Neural cell (in vitro differentiated cells): ENCODE measurements at regions not wholly inside any gene's neighbourhood (a gene's known extent, or its start where the extent isn't known, plus 50 kb on each side); places are given as distances from the start of the nearest gene placed in this dataset.

Source experiments
- H2AFZ ChIP-seq: fragments of 200-600, 300-800 bp; sonication (generic), shearing (Covaris generic); 2 replicates; pipeline ENCODE4 v1.6.0; 2014; ENCODE audit warnings: low read depth, mild to moderate bottlenecking, antibody characterized with exemption, low read length, moderate library complexity
- H3F3A ChIP-seq: fragments of 200-600 bp; shearing (Covaris generic); 2 replicates; pipeline ENCODE4 v1.6.1; 2016; ENCODE audit warnings: mild to moderate bottlenecking, moderate library complexity, mixed read lengths, antibody characterized with exemption, low read length; ENCODE audit not compliant: insufficient read depth, poor library complexity, severe bottlenecking
- H3K27ac ChIP-seq: fragments of 200-600, 300-800 bp; sonication (generic), shearing (Covaris generic); 2 replicates; pipeline ENCODE4 v1.5.1; 2014; ENCODE audit warnings: mild to moderate bottlenecking, low read length, moderate library complexity
- H3K27me3 ChIP-seq: fragments of 300-800, 200-600 bp; sonication (generic), shearing (Covaris generic); 2 replicates; pipeline ENCODE4 v1.6.0; 2014; ENCODE audit warnings: mild to moderate bottlenecking, low read depth, low read length, moderate library complexity; ENCODE audit not compliant: insufficient read depth
- H3K36me3 ChIP-seq: fragments of 300-800, 200-600 bp; sonication (generic), shearing (Covaris generic); 2 replicates; pipeline ENCODE4 v1.5.1; 2014; ENCODE audit warnings: mild to moderate bottlenecking, antibody characterized with exemption, low read length, moderate library complexity; ENCODE audit not compliant: insufficient read depth
- H3K4me2 ChIP-seq: fragments of 300-800, 200-600 bp; sonication (generic), shearing (Covaris generic); 2 replicates; pipeline ENCODE4 v1.6.0; 2014; ENCODE audit warnings: mild to moderate bottlenecking, low read length
- H3K4me3 ChIP-seq: fragments of 300-800, 200-600 bp; sonication (generic), shearing (Covaris generic); 2 replicates; pipeline ENCODE4 v1.5.1; 2014; ENCODE audit warnings: mild to moderate bottlenecking, low read length, moderate library complexity
- H3K79me2 ChIP-seq: fragments of 200-600 bp; shearing (Covaris generic); replicated peaks from 2 replicates; pipeline ENCODE4 v1.6.0; 2014; ENCODE audit warnings: mild to moderate bottlenecking, low read length, moderate library complexity; ENCODE audit not compliant: insufficient read depth
- H3K9ac ChIP-seq: fragments of 300-800, 200-600 bp; sonication (generic), shearing (Covaris generic); 2 replicates; pipeline ENCODE4 v1.6.1; 2016; ENCODE audit warnings: mild to moderate bottlenecking, low read length, mixed read lengths
- H3K9me2 ChIP-seq: fragments of 200-600 bp; shearing (Covaris generic); 2 replicates; pipeline ENCODE4 v1.6.1; 2016; ENCODE audit warnings: mild to moderate bottlenecking, low read length, mixed read lengths; ENCODE audit not compliant: insufficient read depth
- H3K9me3 ChIP-seq: fragments of 200-600, 300-800 bp; sonication (generic), shearing (Covaris generic); 2 replicates; pipeline ENCODE4 v1.6.1; 2016; ENCODE audit warnings: mild to moderate bottlenecking, mixed run types, low read length, moderate library complexity, mixed read lengths
- H4K20me1 ChIP-seq: fragments of 200-600 bp; shearing (Covaris generic); 2 replicates; pipeline ENCODE4 v1.6.1; 2016; ENCODE audit warnings: mild to moderate bottlenecking, mixed run types; ENCODE audit not compliant: insufficient read depth
- EP300 ChIP-seq: fragments of 450-650 bp; conservative IDR thresholded peaks from 2 replicates; pipeline ENCODE4 v1.6.1; 2014; ENCODE audit warnings: antibody characterized with exemption, mild to moderate bottlenecking, moderate library complexity; ENCODE audit not compliant: poor library complexity, severe bottlenecking
- EZH2 ChIP-seq: fragments of 200-600, 300-800 bp; shearing (Covaris generic), sonication (generic); IDR thresholded peaks from 2 replicates; pipeline ENCODE4 v1.6.1; 2014; ENCODE audit warnings: antibody characterized with exemption, low read length, borderline replicate concordance, mild to moderate bottlenecking; ENCODE audit not compliant: insufficient read depth, poor library complexity, severe bottlenecking
- MXI1 ChIP-seq: fragments of 450-650 bp; conservative IDR thresholded peaks from 2 replicates; pipeline ENCODE4 v1.6.1; 2014; ENCODE audit warnings: antibody characterized with exemption, mild to moderate bottlenecking; ENCODE audit not compliant: poor library complexity, severe bottlenecking
- POLR2AphosphoS5 ChIP-seq: IDR thresholded peaks from 2 replicates; pipeline ENCODE4 v1.6.1; 2012
- RAD21 ChIP-seq: fragments of 450-650 bp; conservative IDR thresholded peaks from 2 replicates; pipeline ENCODE4 v1.6.1; 2014; ENCODE audit warnings: antibody characterized with exemption, mild to moderate bottlenecking, moderate library complexity
- SMC3 ChIP-seq: fragments of 450-650 bp; conservative IDR thresholded peaks from 2 replicates; pipeline ENCODE4 v1.6.1; 2014; ENCODE audit warnings: antibody characterized with exemption, mild to moderate bottlenecking, moderate library complexity; ENCODE audit not compliant: poor library complexity
- TAF1 ChIP-seq: IDR thresholded peaks from 2 replicates; pipeline ENCODE4 v1.6.1; 2012; ENCODE audit warnings: low read depth
- TF ChIP-seq, protein P1 (sequence below): fragments of 450-650 bp; IDR thresholded peaks from 2 replicates; pipeline ENCODE4 v1.5.1; 2014; ENCODE audit warnings: antibody characterized with exemption, mild to moderate bottlenecking, moderate library complexity; ENCODE audit not compliant: poor library complexity, severe bottlenecking
- TF ChIP-seq, protein P2 (sequence below): IDR thresholded peaks from 2 replicates; pipeline ENCODE4 v1.6.1; 2012; ENCODE audit warnings: borderline replicate concordance

DNA sequence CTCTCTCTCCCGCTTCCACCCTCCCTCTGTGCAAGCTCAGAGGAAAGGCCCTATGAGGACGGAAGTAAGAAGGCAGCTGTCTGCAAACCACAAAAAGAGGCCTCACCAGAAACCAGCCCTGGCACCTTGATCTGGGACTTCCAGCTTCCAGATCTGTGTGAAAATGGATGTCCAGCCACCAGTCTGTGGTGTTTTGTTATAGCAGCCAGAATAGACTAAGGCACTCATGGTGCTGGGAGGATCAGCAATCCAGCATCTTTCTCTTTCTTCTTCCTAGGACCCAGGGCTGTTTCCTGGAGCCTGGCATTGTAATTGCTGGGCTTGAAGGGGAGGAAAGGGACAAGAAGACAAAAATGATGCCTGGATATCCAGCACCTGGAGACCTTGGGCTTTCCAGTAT, 122.5 kb downstream of the SOCS6 start:
- no peak overlapping the region for H3K4me3 ChIP-seq
- H3K9me3 ChIP-seq = no peaks in the 10 kb centered on the region
- H2AFZ ChIP-seq = no peak overlapping the region
- TF ChIP-seq MXI1 = no peak
- TF ChIP-seq EZH2 = no peak
- no peak for TF ChIP-seq SMC3
- no peak for TF ChIP-seq RAD21
- TF ChIP-seq POLR2AphosphoS5 = no peak
- H3K27ac ChIP-seq = no peak overlapping the region
- no peak overlapping the region for H3K9ac ChIP-seq
- H3F3A ChIP-seq = no peaks in the 10 kb centered on the region
- no peaks in the 10 kb centered on the region for H4K20me1 ChIP-seq
- H3K9me2 ChIP-seq = no peaks in the 10 kb centered on the region
- H3K36me3 ChIP-seq = no peaks in the 10 kb centered on the region
- H3K4me2 ChIP-seq = no peak overlapping the region
- no peaks in the 10 kb centered on the region for H3K27me3 ChIP-seq
- no peaks in the 10 kb centered on the region for H3K79me2 ChIP-seq

DNA sequence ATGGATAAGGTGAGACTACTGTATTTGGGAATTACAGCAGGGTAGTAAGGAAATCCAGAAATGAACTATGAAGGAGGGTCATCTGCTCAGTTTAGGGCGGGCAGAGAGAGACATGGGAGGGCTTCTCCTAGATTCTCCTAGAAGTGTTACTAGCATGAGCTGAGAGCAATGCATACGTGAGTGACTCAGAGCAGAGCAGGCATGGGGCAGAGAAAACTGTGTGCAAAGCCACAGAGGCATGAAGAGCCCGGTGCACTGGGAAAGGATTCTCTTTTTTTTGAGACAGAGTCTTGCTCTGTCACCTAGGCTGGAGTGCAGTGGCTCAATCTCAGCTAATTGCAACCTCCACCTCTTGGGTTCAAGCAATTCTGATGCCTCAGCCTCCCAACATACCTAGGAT, 116.2 kb downstream of the SOCS6 start:
- Histone ChIP-seq H3K4me2 (no peak overlapping the region), H3K4me3 (no peak overlapping the region), H4K20me1 (no peaks in the 10 kb centered on the region), H3K36me3 (no peaks in the 10 kb centered on the region), H3K9me3 (no peaks in the 10 kb centered on the region), H3K79me2 (no peaks in the 10 kb centered on the region), H2AFZ (no peak overlapping the region), H3K27me3 (no peaks in the 10 kb centered on the region), H3K9me2 (no peaks in the 10 kb centered on the region), H3K27ac (no peak overlapping the region), H3F3A (no peaks in the 10 kb centered on the region), H3K9ac (no peak overlapping the region)
- TF ChIP-seq SMC3 (no peak), MXI1 (no peak), POLR2AphosphoS5 (no peak)

DNA sequence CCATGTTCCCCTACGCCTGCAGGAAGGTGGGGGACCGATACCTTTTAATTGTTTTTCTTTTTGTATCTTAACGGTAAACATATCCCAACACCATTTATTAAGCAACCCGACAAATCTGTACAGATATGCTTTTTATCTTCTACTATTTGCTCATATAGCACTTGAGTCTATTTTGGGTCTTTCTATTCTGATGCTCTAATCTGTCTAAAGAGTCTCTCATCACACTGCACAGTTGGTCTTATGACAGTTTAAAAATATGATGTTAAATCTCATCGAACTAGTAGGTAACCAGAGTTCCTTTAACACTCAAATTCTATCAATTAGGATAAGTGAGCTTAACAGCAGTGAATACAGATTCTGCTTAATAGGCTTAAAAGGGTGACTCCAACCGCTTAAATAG, 111.6 kb downstream of the SOCS6 start:
- Histone ChIP-seq H3K27ac (no peak overlapping the region), H4K20me1 (no peaks in the 10 kb centered on the region), H3K36me3 (no peaks in the 10 kb centered on the region), H3K9me3 (no peaks in the 10 kb centered on the region), H3K4me2 (no peak overlapping the region), H3F3A (no peaks in the 10 kb centered on the region), H3K27me3 (no peaks in the 10 kb centered on the region), H3K9me2 (no peaks in the 10 kb centered on the region), H3K79me2 (no peaks in the 10 kb centered on the region), H3K4me3 (no peak overlapping the region), H3K9ac (no peak overlapping the region), H2AFZ (no peak overlapping the region)
- TF ChIP-seq RAD21 (no peak), EZH2 (no peak), TAF1 (no peak), EP300 (no peak), MXI1 (no peak), POLR2AphosphoS5 (no peak), SMC3 (no peak)
- TF ChIP-seq, protein P1, sequence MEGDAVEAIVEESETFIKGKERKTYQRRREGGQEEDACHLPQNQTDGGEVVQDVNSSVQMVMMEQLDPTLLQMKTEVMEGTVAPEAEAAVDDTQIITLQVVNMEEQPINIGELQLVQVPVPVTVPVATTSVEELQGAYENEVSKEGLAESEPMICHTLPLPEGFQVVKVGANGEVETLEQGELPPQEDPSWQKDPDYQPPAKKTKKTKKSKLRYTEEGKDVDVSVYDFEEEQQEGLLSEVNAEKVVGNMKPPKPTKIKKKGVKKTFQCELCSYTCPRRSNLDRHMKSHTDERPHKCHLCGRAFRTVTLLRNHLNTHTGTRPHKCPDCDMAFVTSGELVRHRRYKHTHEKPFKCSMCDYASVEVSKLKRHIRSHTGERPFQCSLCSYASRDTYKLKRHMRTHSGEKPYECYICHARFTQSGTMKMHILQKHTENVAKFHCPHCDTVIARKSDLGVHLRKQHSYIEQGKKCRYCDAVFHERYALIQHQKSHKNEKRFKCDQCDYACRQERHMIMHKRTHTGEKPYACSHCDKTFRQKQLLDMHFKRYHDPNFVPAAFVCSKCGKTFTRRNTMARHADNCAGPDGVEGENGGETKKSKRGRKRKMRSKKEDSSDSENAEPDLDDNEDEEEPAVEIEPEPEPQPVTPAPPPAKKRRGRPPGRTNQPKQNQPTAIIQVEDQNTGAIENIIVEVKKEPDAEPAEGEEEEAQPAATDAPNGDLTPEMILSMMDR = no peak
- TF ChIP-seq, protein P2, sequence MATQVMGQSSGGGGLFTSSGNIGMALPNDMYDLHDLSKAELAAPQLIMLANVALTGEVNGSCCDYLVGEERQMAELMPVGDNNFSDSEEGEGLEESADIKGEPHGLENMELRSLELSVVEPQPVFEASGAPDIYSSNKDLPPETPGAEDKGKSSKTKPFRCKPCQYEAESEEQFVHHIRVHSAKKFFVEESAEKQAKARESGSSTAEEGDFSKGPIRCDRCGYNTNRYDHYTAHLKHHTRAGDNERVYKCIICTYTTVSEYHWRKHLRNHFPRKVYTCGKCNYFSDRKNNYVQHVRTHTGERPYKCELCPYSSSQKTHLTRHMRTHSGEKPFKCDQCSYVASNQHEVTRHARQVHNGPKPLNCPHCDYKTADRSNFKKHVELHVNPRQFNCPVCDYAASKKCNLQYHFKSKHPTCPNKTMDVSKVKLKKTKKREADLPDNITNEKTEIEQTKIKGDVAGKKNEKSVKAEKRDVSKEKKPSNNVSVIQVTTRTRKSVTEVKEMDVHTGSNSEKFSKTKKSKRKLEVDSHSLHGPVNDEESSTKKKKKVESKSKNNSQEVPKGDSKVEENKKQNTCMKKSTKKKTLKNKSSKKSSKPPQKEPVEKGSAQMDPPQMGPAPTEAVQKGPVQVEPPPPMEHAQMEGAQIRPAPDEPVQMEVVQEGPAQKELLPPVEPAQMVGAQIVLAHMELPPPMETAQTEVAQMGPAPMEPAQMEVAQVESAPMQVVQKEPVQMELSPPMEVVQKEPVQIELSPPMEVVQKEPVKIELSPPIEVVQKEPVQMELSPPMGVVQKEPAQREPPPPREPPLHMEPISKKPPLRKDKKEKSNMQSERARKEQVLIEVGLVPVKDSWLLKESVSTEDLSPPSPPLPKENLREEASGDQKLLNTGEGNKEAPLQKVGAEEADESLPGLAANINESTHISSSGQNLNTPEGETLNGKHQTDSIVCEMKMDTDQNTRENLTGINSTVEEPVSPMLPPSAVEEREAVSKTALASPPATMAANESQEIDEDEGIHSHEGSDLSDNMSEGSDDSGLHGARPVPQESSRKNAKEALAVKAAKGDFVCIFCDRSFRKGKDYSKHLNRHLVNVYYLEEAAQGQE = no peak
